Heart right ventricle (tissue), 16 donors: ENCODE measurements at regions not wholly inside any gene's neighbourhood (a gene's known extent, or its start where the extent isn't known, plus 50 kb on each side); places are given as distances from the start of the nearest gene placed in this dataset.

Experiments
- ATAC-seq, 8 donors: fragments of 200-7000 bp; cut with Tn5 transposase; one replicate each; pipeline ENCODE4 v1.9.1; 2020; ENCODE audit warnings: mild to moderate bottlenecking in 8 of 8, moderate library complexity in 8 of 8, moderate number of reproducible peaks in 1 of 8
- DNase-seq, 2 donors: peaks; one replicate each; pipeline ENCODE4 v3.0.0-alpha.2; 2020
- H3K27ac ChIP-seq, 10 donors: fragments of 200-600 bp; sonication (generic) in 2 of 10; one replicate each; pipeline versions ENCODE4 v1.5.0 to v1.8.0; 2020 to 2022; ENCODE audit warnings: mild to moderate bottlenecking in 3 of 10
- H3K27me3 ChIP-seq, 7 donors: fragments of 200-600 bp; one replicate each; pipeline ENCODE4 v1.8.0; 2021 to 2022; ENCODE audit warnings: mild to moderate bottlenecking in 2 of 7
- H3K36me3 ChIP-seq, 9 donors: fragments of 200-600 bp; sonication (generic) in 1 of 9; one replicate each; pipeline versions ENCODE4 v1.5.0 to v1.8.0; 2020 to 2022; ENCODE audit warnings: mild to moderate bottlenecking in 2 of 9
- H3K4me1 ChIP-seq, 9 donors: fragments of 200-600 bp; sonication (generic) in 1 of 9; one replicate each; pipeline versions ENCODE4 v1.5.0 to v1.8.0; 2020 to 2022; ENCODE audit warnings: mild to moderate bottlenecking in 4 of 9
- H3K4me3 ChIP-seq, 10 donors: fragments of 200-600 bp; sonication (generic) in 2 of 10; one replicate each; pipeline versions ENCODE4 v1.5.0 to v1.8.0; 2020 to 2022; ENCODE audit warnings: mild to moderate bottlenecking in 7 of 10, moderate library complexity in 2 of 10
- H3K9me3 ChIP-seq, 11 donors: fragments of 200-600 bp in 10 of 11; sonication (generic) in 2 of 11; one replicate each; pipeline versions ENCODE4 v1.5.0 to v1.8.0; 2013 to 2022; ENCODE audit warnings: mild to moderate bottlenecking in 2 of 11, control low read depth in 1 of 11, moderate library complexity in 1 of 11
- WGBS, 2 donors: extraction: QIAGEN DNeasy Blood & Tissue Kit; methylation state at CpG; one replicate each; pipeline ENCODE4 v1.1.7; 2013; ENCODE audit warnings: inconsistent platforms in 1 of 2; 5-methylcytosine and 5-hydroxymethylcytosine counted together
- intact Hi-C, 10 donors: fragments of 100-400 bp; cut with DNase I; formaldehyde crosslinking; loops; one replicate each; pipeline versions ENCODE4 v1.11.1 to v1.14.2; 2022
- TF ChIP-seq, protein P1 (sequence below), 9 donors: fragments of 200-600 bp; sonication (generic) in 2 of 9; IDR thresholded peaks; one replicate each; pipeline versions ENCODE4 v1.5.0 to v1.8.0; 2021 to 2022; ENCODE audit warnings: antibody characterized with exemption in 9 of 9, mild to moderate bottlenecking in 5 of 9, moderate library complexity in 1 of 9
- donor health status: Arrhythmogenic right ventricular cardiomyopathy.
- donor health status: ischemic (EF 13 %, LVEDD 7.1; RV severe dilation, severe dysfunction).
- donor health status: healthy with polysubstance abuse.
- donor health status: DM: no; HTN: yes; CAD: no.
- donor health status: DM: no; HTN: no; CAD: no.
- donor health status: ischemic (EF 25% LVEDD 6.9; RV normal size, moderate dysfunction).
- donor health status: ischemic (EF 25% LVEDD 5.7; RV mildly dilated, moderate dysfunction).
- donor health status: healthy.
- donor health status: DM: yes; HTN: yes; CAD: no.
- donor health status: Ischemic cardiomyopathy.
- donor health status: ischemic (EF 35%, LVEDD 5.7; RV mildly dilated, moderate dysfunction).
- donor health status: nonischemic (EF 11% LVEDD 7.7; RV severe dilation, severe dysfunction).
- donor health status: DM: yes; HTN: yes; CAD: no.
- donor health status: PGD.
- donor health status: ischemic (EF 29% LVEDD 5.4; RV normal size, mild dysfunction).
- donor health status: nonischemic (EF 23%, LVEDD 6.1; RV moderate dilation, normal function).

GRCh38 chr22:48627966-48628365 is 1199.7 kb downstream of the BRD1 start:
- H3K36me3 ChIP-seq = no peaks in the 10 kb centered on the region
- H3K9me3 ChIP-seq = no peaks in the 10 kb centered on the region
- TF ChIP-seq, protein P1, sequence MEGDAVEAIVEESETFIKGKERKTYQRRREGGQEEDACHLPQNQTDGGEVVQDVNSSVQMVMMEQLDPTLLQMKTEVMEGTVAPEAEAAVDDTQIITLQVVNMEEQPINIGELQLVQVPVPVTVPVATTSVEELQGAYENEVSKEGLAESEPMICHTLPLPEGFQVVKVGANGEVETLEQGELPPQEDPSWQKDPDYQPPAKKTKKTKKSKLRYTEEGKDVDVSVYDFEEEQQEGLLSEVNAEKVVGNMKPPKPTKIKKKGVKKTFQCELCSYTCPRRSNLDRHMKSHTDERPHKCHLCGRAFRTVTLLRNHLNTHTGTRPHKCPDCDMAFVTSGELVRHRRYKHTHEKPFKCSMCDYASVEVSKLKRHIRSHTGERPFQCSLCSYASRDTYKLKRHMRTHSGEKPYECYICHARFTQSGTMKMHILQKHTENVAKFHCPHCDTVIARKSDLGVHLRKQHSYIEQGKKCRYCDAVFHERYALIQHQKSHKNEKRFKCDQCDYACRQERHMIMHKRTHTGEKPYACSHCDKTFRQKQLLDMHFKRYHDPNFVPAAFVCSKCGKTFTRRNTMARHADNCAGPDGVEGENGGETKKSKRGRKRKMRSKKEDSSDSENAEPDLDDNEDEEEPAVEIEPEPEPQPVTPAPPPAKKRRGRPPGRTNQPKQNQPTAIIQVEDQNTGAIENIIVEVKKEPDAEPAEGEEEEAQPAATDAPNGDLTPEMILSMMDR (IDR thresholded peaks at IDR 0.05) = no peak
- intact Hi-C loops = no loop called here
- H3K4me1 ChIP-seq = no peaks in the 10 kb centered on the region
- WGBS, 2 donors = 89 to 90% methylated on average over 12 of the region's 12 CpGs
- ATAC-seq (no peak), DNase-seq (no peak)
- no peak overlapping the region for H3K27ac ChIP-seq
- H3K27me3 ChIP-seq = peaks cover 0 to 65% (median 41%) of the 10 kb centered on the region in 7 donors
- H3K4me3 ChIP-seq = no peak overlapping the region

DNA sequence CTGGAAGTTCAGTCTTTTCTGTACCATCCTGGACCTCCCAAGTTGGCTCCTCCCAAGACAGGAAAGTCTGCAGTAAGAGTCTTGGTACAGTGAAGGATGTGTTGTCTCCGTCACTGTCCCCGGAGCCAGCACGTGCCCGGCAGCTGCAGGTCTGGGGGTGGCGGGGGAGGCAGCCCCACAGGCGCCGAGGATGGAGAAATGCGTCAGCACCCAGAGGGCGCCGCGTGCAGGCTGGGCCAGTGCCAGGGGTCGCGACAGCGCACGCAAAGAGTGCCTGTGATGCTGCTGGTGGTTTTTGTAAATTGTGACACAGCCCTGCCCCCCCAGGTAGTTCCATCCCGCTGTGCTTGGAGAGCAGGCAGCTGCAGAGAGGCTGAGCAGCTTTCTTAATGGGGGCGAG is 1200.5 kb downstream of the BRD1 start:
- intact Hi-C loops = no loop called here
- 37 to 42% methylated on average over 17 of the region's 17 CpGs for WGBS, 2 donors
- Histone ChIP-seq H3K27ac (no peak overlapping the region), H3K27me3 (peaks cover 0 to 60% (median 37%) of the 10 kb centered on the region in 7 donors), H3K4me3 (no peak overlapping the region), H3K9me3 (no peaks in the 10 kb centered on the region), H3K36me3 (no peaks in the 10 kb centered on the region), H3K4me1 (no peaks in the 10 kb centered on the region)
- DNase-seq = no peak
- ATAC-seq = no peak
- TF ChIP-seq, protein P1 (IDR thresholded peaks at IDR 0.05) = no peak

DNA sequence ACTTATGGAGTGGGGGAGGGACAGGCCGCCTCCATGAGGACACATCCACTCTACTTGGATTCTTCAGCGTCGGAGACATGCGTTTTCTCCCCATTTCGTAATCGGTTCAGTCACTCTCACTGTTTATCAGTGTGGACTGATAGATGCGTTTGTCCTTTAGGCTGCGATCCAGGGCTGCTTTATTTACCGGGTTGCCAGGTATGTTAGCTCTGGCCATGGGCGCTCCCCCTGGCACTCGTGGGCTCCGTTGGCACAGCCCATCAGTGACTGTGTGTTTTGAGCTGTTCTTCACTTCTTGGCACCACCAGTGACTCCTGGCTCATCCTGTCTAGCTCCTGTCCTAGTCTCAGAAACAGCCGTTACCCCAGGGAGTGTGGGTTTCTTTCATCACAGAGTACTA is 1203.3 kb downstream of the BRD1 start:
- intact Hi-C loops = no loop called here
- Histone ChIP-seq H3K4me3 (no peak overlapping the region), H3K36me3 (no peaks in the 10 kb centered on the region), H3K4me1 (no peaks in the 10 kb centered on the region), H3K9me3 (no peaks in the 10 kb centered on the region), H3K27me3 (peaks cover 0 to 42% (median 22%) of the 10 kb centered on the region in 7 donors), H3K27ac (no peak overlapping the region)
- ATAC-seq (no peak), DNase-seq (no peak)
- TF ChIP-seq, protein P1 (IDR thresholded peaks at IDR 0.05) = no peak
- WGBS, 2 donors = 79 to 81% methylated on average over 13 of the region's 13 CpGs

GRCh38 chr22:48622891-48623545 is 1204.7 kb downstream of the BRD1 start:
- no peak for ATAC-seq
- no peaks in the 10 kb centered on the region for H3K36me3 ChIP-seq
- DNase-seq = no peak
- intact Hi-C loops = no loop called here
- H3K9me3 ChIP-seq = no peaks in the 10 kb centered on the region
- H3K4me3 ChIP-seq = no peak overlapping the region
- H3K27ac ChIP-seq = no peak overlapping the region
- TF ChIP-seq, protein P1 (IDR thresholded peaks at IDR 0.05) = no peak
- WGBS, 2 donors = 91% methylated on average over 55 of the region's 55 CpGs
- no peaks in the 10 kb centered on the region for H3K4me1 ChIP-seq
- peaks cover 0 to 28% (median 8%) of the 10 kb centered on the region in 7 donors for H3K27me3 ChIP-seq
